ENCODE measurements at regions not wholly inside any gene's neighbourhood (a gene's known extent, or its start where the extent isn't known, plus 50 kb on each side); places are given as distances from the start of the nearest gene placed in this dataset.

- no peak for DNase-seq
- Histone ChIP-seq H2AFZ (ENCODE audit: low read depth, low read length) (no peak overlapping the region), H2BK5ac (ENCODE audit: low read depth, low read length, poor library complexity, severe bottlenecking) (no peak overlapping the region), H3K4me2 (ENCODE audit: low read length, poor library complexity, severe bottlenecking) (no peak overlapping the region), H3K9me3 (ENCODE audit: control insufficient read depth, low read length) (no peaks in the 10 kb centered on the region), H3K4me1 (ENCODE audit: control insufficient read depth, insufficient read depth, low read depth, low read length) (no peaks in the 10 kb centered on the region), H3K14ac (ENCODE audit: low read length in 2 of 2) (no peak overlapping the region), H3K23ac (ENCODE audit: low read length in 2 of 2) (no peak overlapping the region), H3K79me1 (replicated peaks; ENCODE audit: low read length, poor library complexity, severe bottlenecking) (no peaks in the 10 kb centered on the region), H3K4ac (ENCODE audit: low read depth in 1 of 2, low read length in 2 of 2) (no peak overlapping the region), H2AK5ac (ENCODE audit: low read length, severe bottlenecking) (no peak overlapping the region), H3K36me3 (ENCODE audit: control insufficient read depth in 1 of 2, insufficient read depth in 2 of 2, low read depth in 1 of 2, low read length in 2 of 2) (no peaks in the 10 kb centered on the region), H4K8ac (ENCODE audit: low read length) (no peak overlapping the region), H3K27ac (ENCODE audit: low read length, poor library complexity, severe bottlenecking) (no peak overlapping the region), H3K18ac (ENCODE audit: low read depth in 1 of 2, low read length in 2 of 2) (no peak overlapping the region), H2BK15ac (ENCODE audit: low read depth, poor library complexity, severe bottlenecking) (no peak overlapping the region), H3K9ac (ENCODE audit: low read length) (no peak overlapping the region), H2BK12ac (ENCODE audit: low read length in 2 of 2) (no peak overlapping the region), H4K91ac (ENCODE audit: low read length) (peak overlapping the region; percentile 15), H2BK120ac (ENCODE audit: low read depth, low read length) (no peak overlapping the region), H3K27me3 (ENCODE audit: control insufficient read depth in 1 of 2, insufficient read depth in 1 of 2, low read length in 2 of 2) (peaks cover 0 to 17% of the 10 kb centered on the region in 2 experiments), H3K4me3 (ENCODE audit: insufficient read depth in 1 of 2, low read depth in 1 of 2, low read length in 2 of 2) (no peak overlapping the region)
- WGBS = 58% methylated on average over 4 of the region's 7 CpGs
Observed at GRCh38 chr4:180052629-180053028, 2190.6 kb upstream of the TENM3 start.

- no peak overlapping the region for H3K18ac ChIP-seq (ENCODE audit: low read depth in 1 of 2, low read length in 2 of 2)
- H2BK15ac ChIP-seq (ENCODE audit: low read depth, poor library complexity, severe bottlenecking) = no peak overlapping the region
- H3K79me1 ChIP-seq (replicated peaks; ENCODE audit: low read length, poor library complexity, severe bottlenecking) = peaks cover 5% of the 10 kb centered on the region
- no peaks in the 10 kb centered on the region for H3K36me3 ChIP-seq (ENCODE audit: control insufficient read depth in 1 of 2, insufficient read depth in 2 of 2, low read depth in 1 of 2, low read length in 2 of 2)
- H4K91ac ChIP-seq (ENCODE audit: low read length) = no peak overlapping the region
- no peak overlapping the region for H3K9ac ChIP-seq (ENCODE audit: low read length)
- no peak overlapping the region for H3K27ac ChIP-seq (ENCODE audit: low read length, poor library complexity, severe bottlenecking)
- H3K4ac ChIP-seq (ENCODE audit: low read depth in 1 of 2, low read length in 2 of 2) = no peak overlapping the region
- H2AFZ ChIP-seq (ENCODE audit: low read depth, low read length) = no peak overlapping the region
- H2AK5ac ChIP-seq (ENCODE audit: low read length, severe bottlenecking) = no peak overlapping the region
- no peak for DNase-seq
- H4K8ac ChIP-seq (ENCODE audit: low read length) = no peak overlapping the region
- H3K9me3 ChIP-seq (ENCODE audit: control insufficient read depth, low read length) = no peaks in the 10 kb centered on the region
- no peak overlapping the region for H2BK120ac ChIP-seq (ENCODE audit: low read depth, low read length)
- no peak overlapping the region for H3K14ac ChIP-seq (ENCODE audit: low read length in 2 of 2)
- no peak overlapping the region for H2BK5ac ChIP-seq (ENCODE audit: low read depth, low read length, poor library complexity, severe bottlenecking)
- H3K4me3 ChIP-seq (ENCODE audit: insufficient read depth in 1 of 2, low read depth in 1 of 2, low read length in 2 of 2) = no peak overlapping the region
- WGBS = 100% methylated on average over 4 of the region's 4 CpGs
- peaks cover 0 to 26% of the 10 kb centered on the region in 2 experiments for H3K27me3 ChIP-seq (ENCODE audit: control insufficient read depth in 1 of 2, insufficient read depth in 1 of 2, low read length in 2 of 2)
- no peak overlapping the region for H3K4me2 ChIP-seq (ENCODE audit: low read length, poor library complexity, severe bottlenecking)
- H2BK12ac ChIP-seq (ENCODE audit: low read length in 2 of 2) = no peak overlapping the region
- no peak overlapping the region for H3K23ac ChIP-seq (ENCODE audit: low read length in 2 of 2)
- H3K4me1 ChIP-seq (ENCODE audit: control insufficient read depth, insufficient read depth, low read depth, low read length) = peaks cover 4% of the 10 kb centered on the region
Observed at GRCh38 chr4:180054291-180054690, 2188.9 kb upstream of the TENM3 start.

GRCh38 chr4:180057299-180057721, 2185.9 kb upstream of the TENM3 start:
- 6% methylated on average over 6 of the region's 8 CpGs for WGBS
- no peaks in the 10 kb centered on the region for H3K36me3 ChIP-seq (ENCODE audit: control insufficient read depth in 1 of 2, insufficient read depth in 2 of 2, low read depth in 1 of 2, low read length in 2 of 2)
- peaks cover 0 to 53% of the 10 kb centered on the region in 2 experiments for H3K27me3 ChIP-seq (ENCODE audit: control insufficient read depth in 1 of 2, insufficient read depth in 1 of 2, low read length in 2 of 2)
- no peak overlapping the region for H2AFZ ChIP-seq (ENCODE audit: low read depth, low read length)
- H2BK12ac ChIP-seq (ENCODE audit: low read length in 2 of 2) = no peak overlapping the region
- no peak overlapping the region for H2BK120ac ChIP-seq (ENCODE audit: low read depth, low read length)
- H3K9ac ChIP-seq (ENCODE audit: low read length) = no peak overlapping the region
- no peak overlapping the region for H3K18ac ChIP-seq (ENCODE audit: low read depth in 1 of 2, low read length in 2 of 2)
- no peak overlapping the region for H3K27ac ChIP-seq (ENCODE audit: low read length, poor library complexity, severe bottlenecking)
- H3K4ac ChIP-seq (ENCODE audit: low read depth in 1 of 2, low read length in 2 of 2) = no peak overlapping the region
- no peak overlapping the region for H2BK5ac ChIP-seq (ENCODE audit: low read depth, low read length, poor library complexity, severe bottlenecking)
- no peak overlapping the region for H3K14ac ChIP-seq (ENCODE audit: low read length in 2 of 2)
- no peaks in the 10 kb centered on the region for H3K9me3 ChIP-seq (ENCODE audit: control insufficient read depth, low read length)
- H4K91ac ChIP-seq (ENCODE audit: low read length) = no peak overlapping the region
- H3K23ac ChIP-seq (ENCODE audit: low read length in 2 of 2) = no peak overlapping the region
- peaks cover 4% of the 10 kb centered on the region for H3K4me1 ChIP-seq (ENCODE audit: control insufficient read depth, insufficient read depth, low read depth, low read length)
- H4K8ac ChIP-seq (ENCODE audit: low read length) = no peak overlapping the region
- peak overlapping the region in 1 of 2 experiments; percentile 68 for H3K4me3 ChIP-seq (ENCODE audit: insufficient read depth in 1 of 2, low read depth in 1 of 2, low read length in 2 of 2)
- peaks cover 5% of the 10 kb centered on the region for H3K79me1 ChIP-seq (replicated peaks; ENCODE audit: low read length, poor library complexity, severe bottlenecking)
- peak; percentile 8 for DNase-seq
- no peak overlapping the region for H2BK15ac ChIP-seq (ENCODE audit: low read depth, poor library complexity, severe bottlenecking)
- H2AK5ac ChIP-seq (ENCODE audit: low read length, severe bottlenecking) = no peak overlapping the region
- peak overlapping the region; percentile 95 for H3K4me2 ChIP-seq (ENCODE audit: low read length, poor library complexity, severe bottlenecking)

- no peaks in the 10 kb centered on the region for H3K9me3 ChIP-seq (ENCODE audit: control insufficient read depth, low read length)
- peak overlapping the region; percentile 63 for H4K8ac ChIP-seq (ENCODE audit: low read length)
- peak overlapping the region; percentile 65 for H3K27ac ChIP-seq (ENCODE audit: low read length, poor library complexity, severe bottlenecking)
Observed at GRCh38 chr4:180057891-180058671, 2185.1 kb upstream of the TENM3 start.

More at GRCh38 chr4:180057891-180058671, 2185.1 kb upstream of the TENM3 start:
- H3K9ac ChIP-seq (ENCODE audit: low read length) = no peak overlapping the region
- H2BK15ac ChIP-seq (ENCODE audit: low read depth, poor library complexity, severe bottlenecking) = no peak overlapping the region
- H3K4me3 ChIP-seq (ENCODE audit: insufficient read depth in 1 of 2, low read depth in 1 of 2, low read length in 2 of 2) = peak overlapping the region; percentile 68 to 87
- H3K23ac ChIP-seq (ENCODE audit: low read length in 2 of 2) = peak overlapping the region in 1 of 2 experiments; percentile 89
- H3K4me1 ChIP-seq (ENCODE audit: control insufficient read depth, insufficient read depth, low read depth, low read length) = peaks cover 4% of the 10 kb centered on the region
- peak; percentile 40 for DNase-seq
- H3K14ac ChIP-seq (ENCODE audit: low read length in 2 of 2) = peak overlapping the region in 1 of 2 experiments; percentile 71
- H3K79me1 ChIP-seq (replicated peaks; ENCODE audit: low read length, poor library complexity, severe bottlenecking) = peaks cover 5% of the 10 kb centered on the region
- H3K18ac ChIP-seq (ENCODE audit: low read depth in 1 of 2, low read length in 2 of 2) = peak overlapping the region; percentile 52 to 54
- peak overlapping the region in 1 of 2 experiments; percentile 63 for H2BK12ac ChIP-seq (ENCODE audit: low read length in 2 of 2)
- peaks cover 0 to 53% of the 10 kb centered on the region in 2 experiments for H3K27me3 ChIP-seq (ENCODE audit: control insufficient read depth in 1 of 2, insufficient read depth in 1 of 2, low read length in 2 of 2)
- no peak overlapping the region for H2AK5ac ChIP-seq (ENCODE audit: low read length, severe bottlenecking)
- no peaks in the 10 kb centered on the region for H3K36me3 ChIP-seq (ENCODE audit: control insufficient read depth in 1 of 2, insufficient read depth in 2 of 2, low read depth in 1 of 2, low read length in 2 of 2)
- peak overlapping the region; percentile 91 for H2AFZ ChIP-seq (ENCODE audit: low read depth, low read length)
- H3K4ac ChIP-seq (ENCODE audit: low read depth in 1 of 2, low read length in 2 of 2) = peak overlapping the region in 1 of 2 experiments; percentile 15
- WGBS = 3% methylated on average over 21 of the region's 77 CpGs
- H4K91ac ChIP-seq (ENCODE audit: low read length) = no peak overlapping the region
- H3K4me2 ChIP-seq (ENCODE audit: low read length, poor library complexity, severe bottlenecking) = peak overlapping the region; percentile 95
- H2BK5ac ChIP-seq (ENCODE audit: low read depth, low read length, poor library complexity, severe bottlenecking) = peak overlapping the region; percentile 57
- peak overlapping the region; percentile 61 for H2BK120ac ChIP-seq (ENCODE audit: low read depth, low read length)

Data from mesenchymal stem cell (in vitro differentiated cells and primary cell).